Tibial nerve (tissue), 4 donors: ENCODE measurements at regions not wholly inside any gene's neighbourhood (a gene's known extent, or its start where the extent isn't known, plus 50 kb on each side); places are given as distances from the start of the nearest gene placed in this dataset.

Experiments
- CTCF ChIP-seq, 5 experiments: fragments of 200-600 bp in 3 of 5; fragments of 450-650 bp in 2 of 5; sonication (generic) in 3 of 5; IDR thresholded peaks; one replicate each; pipeline ENCODE4 v1.5.1; 2016 to 2019; ENCODE audit warnings: antibody characterized with exemption in 5 of 5, mild to moderate bottlenecking in 3 of 5, moderate library complexity in 2 of 5
- EP300 ChIP-seq, 2 donors: sonication (generic); formaldehyde crosslinking; IDR thresholded peaks; one replicate each; pipeline ENCODE4 v1.6.1; 2017; ENCODE audit warnings: antibody characterized with exemption in 2 of 2, mild to moderate bottlenecking in 1 of 2
- POLR2A ChIP-seq, 2 donors: fragments of 450-650 bp; IDR thresholded peaks; one replicate each; pipeline ENCODE4 v1.6.1; 2017; ENCODE audit warnings: antibody characterized with exemption in 2 of 2, mild to moderate bottlenecking in 2 of 2, moderate library complexity in 2 of 2

GRCh38 chr21:23695443-23695842 is 1911.8 kb downstream of the MRPL39 start:
- TF ChIP-seq EP300 (IDR thresholded peaks at IDR 0.05) (no peak), CTCF (IDR thresholded peaks at IDR 0.05) (no peak), POLR2A (IDR thresholded peaks at IDR 0.05) (no peak)
